ENCODE measurements at regions not wholly inside any gene's neighbourhood (a gene's known extent, or its start where the extent isn't known, plus 50 kb on each side); places are given as distances from the start of the nearest gene placed in this dataset.

- TF ChIP-seq, protein P1, sequence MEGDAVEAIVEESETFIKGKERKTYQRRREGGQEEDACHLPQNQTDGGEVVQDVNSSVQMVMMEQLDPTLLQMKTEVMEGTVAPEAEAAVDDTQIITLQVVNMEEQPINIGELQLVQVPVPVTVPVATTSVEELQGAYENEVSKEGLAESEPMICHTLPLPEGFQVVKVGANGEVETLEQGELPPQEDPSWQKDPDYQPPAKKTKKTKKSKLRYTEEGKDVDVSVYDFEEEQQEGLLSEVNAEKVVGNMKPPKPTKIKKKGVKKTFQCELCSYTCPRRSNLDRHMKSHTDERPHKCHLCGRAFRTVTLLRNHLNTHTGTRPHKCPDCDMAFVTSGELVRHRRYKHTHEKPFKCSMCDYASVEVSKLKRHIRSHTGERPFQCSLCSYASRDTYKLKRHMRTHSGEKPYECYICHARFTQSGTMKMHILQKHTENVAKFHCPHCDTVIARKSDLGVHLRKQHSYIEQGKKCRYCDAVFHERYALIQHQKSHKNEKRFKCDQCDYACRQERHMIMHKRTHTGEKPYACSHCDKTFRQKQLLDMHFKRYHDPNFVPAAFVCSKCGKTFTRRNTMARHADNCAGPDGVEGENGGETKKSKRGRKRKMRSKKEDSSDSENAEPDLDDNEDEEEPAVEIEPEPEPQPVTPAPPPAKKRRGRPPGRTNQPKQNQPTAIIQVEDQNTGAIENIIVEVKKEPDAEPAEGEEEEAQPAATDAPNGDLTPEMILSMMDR (IDR thresholded peaks at IDR 0.05): peak in 1 of 4 experiments; percentile 27
- TF ChIP-seq POLR2AphosphoS5 (IDR thresholded peaks at IDR 0.05) (peak; percentile 39), EP300 (IDR thresholded peaks at IDR 0.05) (no peak), POLR2A (IDR thresholded peaks at IDR 0.05) (no peak)
These were observed 116.1 kb upstream of the IL12A start for GRCh38 chr3:159872374-159873109.

Data from gastroesophageal sphincter (tissue), 3 donors.